H9 (cell line): ENCODE measurements at regions not wholly inside any gene's neighbourhood (a gene's known extent, or its start where the extent isn't known, plus 50 kb on each side); places are given as distances from the start of the nearest gene placed in this dataset.

Experiments
- DNase-seq: peaks from one replicate; pipeline ENCODE4 v3.0.0-alpha.2; 2017
- H2AFZ ChIP-seq: one replicate; pipeline ENCODE4 v1.6.1; 2013; ENCODE audit warnings: mild to moderate bottlenecking, low read length, control low read depth, moderate library complexity
- H2AK5ac ChIP-seq: 2 replicates; pipeline ENCODE4 v1.6.1; 2013; ENCODE audit warnings: low read length, control low read depth, mixed read lengths; ENCODE audit not compliant: insufficient read length
- H2BK120ac ChIP-seq: one replicate; pipeline ENCODE4 v1.6.1; 2013; ENCODE audit warnings: low read depth, mild to moderate bottlenecking, low read length, control low read depth, inconsistent platforms; ENCODE audit not compliant: poor library complexity, severe bottlenecking
- H2BK12ac ChIP-seq: 2 replicates; pipeline ENCODE4 v1.6.1; 2013; ENCODE audit warnings: low read length, control low read depth, mixed read lengths, low read depth; ENCODE audit not compliant: insufficient read length
- H2BK15ac ChIP-seq: 2 replicates; pipeline ENCODE4 v1.6.1; 2013; ENCODE audit warnings: low read depth, low read length, control low read depth
- H2BK20ac ChIP-seq: one replicate; pipeline ENCODE4 v1.6.1; 2013; ENCODE audit warnings: low read depth, mild to moderate bottlenecking, low read length, control low read depth, inconsistent platforms; ENCODE audit not compliant: poor library complexity, severe bottlenecking
- H2BK5ac ChIP-seq: 2 replicates; pipeline ENCODE4 v1.6.1; 2013; ENCODE audit warnings: low read length, control low read depth, mixed read lengths; ENCODE audit not compliant: insufficient read length
- H3K14ac ChIP-seq: 2 replicates; pipeline ENCODE4 v1.6.1; 2013; ENCODE audit warnings: low read length, control low read depth; ENCODE audit not compliant: insufficient read depth
- H3K18ac ChIP-seq: 2 replicates; pipeline ENCODE4 v1.6.1; 2013; ENCODE audit warnings: low read depth, mild to moderate bottlenecking, mixed read lengths, low read length, control low read depth; ENCODE audit not compliant: insufficient read length
- H3K23ac ChIP-seq: 2 replicates; pipeline ENCODE4 v1.6.1; 2013; ENCODE audit warnings: low read length, control low read depth, mixed read lengths, low read depth; ENCODE audit not compliant: insufficient read length
- H3K23me2 ChIP-seq: 2 replicates; pipeline ENCODE4 v1.6.1; 2013; ENCODE audit warnings: low read depth, mild to moderate bottlenecking, mixed read lengths, low read length, control low read depth; ENCODE audit not compliant: insufficient read length, poor library complexity, severe bottlenecking
- H3K27ac ChIP-seq: 2 replicates; pipeline ENCODE4 v1.5.1; 2013; ENCODE audit warnings: low read length, control low read depth, mixed read lengths, low read depth; ENCODE audit not compliant: insufficient read length
- H3K27me3 ChIP-seq: 2 replicates; pipeline ENCODE4 v1.6.1; 2013; ENCODE audit warnings: low read length, control low read depth, inconsistent platforms; ENCODE audit not compliant: insufficient read depth
- H3K4ac ChIP-seq: 2 replicates; pipeline ENCODE4 v1.6.1; 2013; ENCODE audit warnings: low read depth, mild to moderate bottlenecking, control low read depth, inconsistent platforms, low read length, moderate library complexity
- H3K4me1 ChIP-seq: 2 replicates; pipeline ENCODE4 v1.6.1; 2013; ENCODE audit warnings: low read length, control low read depth, inconsistent platforms; ENCODE audit not compliant: insufficient read depth
- H3K4me2 ChIP-seq: 2 replicates; pipeline ENCODE4 v1.6.1; 2013; ENCODE audit warnings: low read length, control low read depth, mixed read lengths; ENCODE audit not compliant: insufficient read length, insufficient read depth
- H3K56ac ChIP-seq: 2 replicates; pipeline ENCODE4 v1.6.1; 2013; ENCODE audit warnings: low read depth, mild to moderate bottlenecking, mixed read lengths, low read length, control low read depth; ENCODE audit not compliant: insufficient read length
- H3K79me1 ChIP-seq: 2 replicates; pipeline ENCODE4 v1.6.1; 2013; ENCODE audit warnings: low read depth, mild to moderate bottlenecking, moderate library complexity, low read length, control low read depth, inconsistent platforms; ENCODE audit not compliant: insufficient read depth, poor library complexity, severe bottlenecking
- H3K79me2 ChIP-seq: 2 replicates; pipeline ENCODE4 v1.6.1; 2013; ENCODE audit warnings: low read length, control low read depth, inconsistent platforms; ENCODE audit not compliant: insufficient read depth
- H3K9ac ChIP-seq: 2 replicates; pipeline ENCODE4 v1.6.1; 2013; ENCODE audit warnings: low read length, control low read depth, mixed read lengths; ENCODE audit not compliant: insufficient read length; ENCODE audit errors: extremely low read depth
- H3K9me3 ChIP-seq: one replicate; pipeline ENCODE4 v1.6.1; 2013; ENCODE audit warnings: low read depth, low read length, inconsistent platforms; ENCODE audit not compliant: control insufficient read depth
- H3T11ph ChIP-seq: one replicate; pipeline ENCODE4 v1.6.1; 2013; ENCODE audit warnings: mild to moderate bottlenecking, low read length, control low read depth, inconsistent platforms
- H4K20me1 ChIP-seq: one replicate; pipeline ENCODE4 v1.6.1; 2013; ENCODE audit not compliant: control insufficient read depth, insufficient read length, insufficient read depth
- H4K5ac ChIP-seq: 2 replicates; pipeline ENCODE4 v1.6.1; 2013; ENCODE audit warnings: low read depth, mild to moderate bottlenecking, mixed read lengths, low read length, control low read depth; ENCODE audit not compliant: insufficient read length
- H4K8ac ChIP-seq: replicated peaks from 2 replicates; pipeline ENCODE4 v1.6.1; 2013; ENCODE audit warnings: low read length, control low read depth, mixed read lengths, low read depth; ENCODE audit not compliant: insufficient read length
- H4K91ac ChIP-seq: 2 replicates; pipeline ENCODE4 v1.6.1; 2013; ENCODE audit warnings: low read depth, mild to moderate bottlenecking, moderate library complexity, mixed read lengths, low read length, control low read depth; ENCODE audit not compliant: insufficient read length
- H3K27ac Mint-ChIP-seq, 3 experiments: 2 replicates in 2 of 3; 3 replicates in 1 of 3; pipeline ENCODE4 v1.8.0; 2020 to 2021; ENCODE audit warnings: mixed read lengths in 3 of 3, mild to moderate bottlenecking in 1 of 3, moderate library complexity in 1 of 3
- H3K27me3 Mint-ChIP-seq: 2 replicates; pipeline ENCODE4 v1.8.0; 2021; ENCODE audit warnings: low read depth, mild to moderate bottlenecking, moderate library complexity, mixed read lengths
- H3K36me3 Mint-ChIP-seq, 3 experiments: 2 replicates in 2 of 3; 3 replicates in 1 of 3; pipeline ENCODE4 v1.8.0; 2020 to 2021; ENCODE audit warnings: low read depth in 3 of 3, mixed read lengths in 3 of 3; ENCODE audit not compliant: insufficient read depth in 1 of 3
- H3K4me1 Mint-ChIP-seq, 2 experiments: 2 replicates each; pipeline ENCODE4 v1.8.0; 2020; ENCODE audit warnings: mixed read lengths in 2 of 2
- H3K4me3 Mint-ChIP-seq, 2 experiments: 2 replicates in 1 of 2; 3 replicates in 1 of 2; pipeline ENCODE4 v1.8.0; 2020 to 2021; ENCODE audit warnings: mild to moderate bottlenecking in 2 of 2, mixed read lengths in 2 of 2, moderate library complexity in 1 of 2
- H3K9me3 Mint-ChIP-seq, 2 experiments: 2 replicates in 1 of 2; 3 replicates in 1 of 2; pipeline ENCODE4 v1.8.0; 2020; ENCODE audit warnings: mild to moderate bottlenecking in 2 of 2, mixed read lengths in 2 of 2, moderate library complexity in 1 of 2
- CTCF ChIP-seq: fragments of 200-600 bp; sonication (generic); conservative IDR thresholded peaks from 3 replicates; pipeline ENCODE4 v1.8.0; 2021; ENCODE audit warnings: antibody characterized with exemption, mild to moderate bottlenecking
- WGBS: extraction: QIAGEN DNeasy Blood & Tissue Kit; methylation state at CpG from one replicate; pipeline ENCODE4 v1.1.7; 2013; ENCODE audit warnings: missing lambda C conversion rate, low lambda C conversion rate, mixed read lengths; ENCODE audit not compliant: insufficient read length; ENCODE audit errors: extremely low coverage; 5-methylcytosine and 5-hydroxymethylcytosine counted together

GRCh38 chr7:33815336-33815735, 90.0 kb upstream of the BMPER start:
- Histone ChIP-seq H3K18ac (no peak overlapping the region), H2AFZ (no peak overlapping the region), H2AK5ac (no peak overlapping the region), H3K56ac (no peak overlapping the region), H3T11ph (no peak overlapping the region), H3K27me3 (no peaks in the 10 kb centered on the region), H2BK20ac (no peak overlapping the region), H3K79me2 (no peaks in the 10 kb centered on the region), H3K9ac (no peak overlapping the region), H2BK120ac (no peak overlapping the region), H3K23me2 (no peaks in the 10 kb centered on the region), H2BK12ac (no peak overlapping the region), H4K91ac (no peak overlapping the region), H4K20me1 (no peaks in the 10 kb centered on the region), H2BK5ac (no peak overlapping the region), H3K23ac (no peak overlapping the region), H4K8ac (no peak overlapping the region), H3K14ac (no peak overlapping the region), H4K5ac (no peak overlapping the region), H3K9me3 (no peaks in the 10 kb centered on the region), H3K4me1 (no peaks in the 10 kb centered on the region), H3K4me2 (no peak overlapping the region), H3K27ac (no peak overlapping the region), H3K79me1 (no peaks in the 10 kb centered on the region), H2BK15ac (no peak overlapping the region), H3K4ac (no peak overlapping the region)
- Mint-ChIP-seq H3K36me3 (peaks cover 0 to 6% (median 0%) of the 10 kb centered on the region in 3 experiments; a peak in 2 of 7 replicates), H3K4me3 (no peak overlapping the region), H3K9me3 (peaks cover 4% of the 10 kb centered on the region in 2 experiments; a peak in 1 of 5 replicates), H3K4me1 (peaks cover 0 to 5% of the 10 kb centered on the region in 2 experiments; a peak in 2 of 4 replicates), H3K27ac (peak overlapping the region in 1 of 3 experiments; percentile 4; a peak in 1 of 7 replicates), H3K27me3 (no peaks in the 10 kb centered on the region)
- TF ChIP-seq CTCF = no peak
- DNase-seq = no peak
- no CpG with 5 or more reads among the region's 3 CpGs for WGBS
